ENCODE measurements at regions not wholly inside any gene's neighbourhood (a gene's known extent, or its start where the extent isn't known, plus 50 kb on each side); places are given as distances from the start of the nearest gene placed in this dataset.

GRCh38 chr5:143947313-143947712 lies 135.4 kb downstream of the HMHB1 start:
- Histone ChIP-seq H3K9me3 (ENCODE audit: control insufficient read depth, insufficient read depth, low read length) (no peaks in the 10 kb centered on the region; the same call in 1 of the 2 replicates), H3K9ac (ENCODE audit: low read depth, low read length) (no peak overlapping the region), H3K36me3 (ENCODE audit: insufficient read depth, low read length) (no peaks in the 10 kb centered on the region), H3K4me1 (ENCODE audit: insufficient read depth, low read length) (no peaks in the 10 kb centered on the region)

GRCh38 chr5:143952809-143953208 lies 140.8 kb downstream of the HMHB1 start:
- no peaks in the 10 kb centered on the region for H3K9me3 ChIP-seq (ENCODE audit: control insufficient read depth, insufficient read depth, low read length)
- no peak overlapping the region for H3K9ac ChIP-seq (ENCODE audit: low read depth, low read length)
- H3K4me1 ChIP-seq (ENCODE audit: insufficient read depth, low read length) = peaks cover 5% of the 10 kb centered on the region; the same call in 1 of the 2 replicates
- H3K36me3 ChIP-seq (ENCODE audit: insufficient read depth, low read length) = no peaks in the 10 kb centered on the region

DNA sequence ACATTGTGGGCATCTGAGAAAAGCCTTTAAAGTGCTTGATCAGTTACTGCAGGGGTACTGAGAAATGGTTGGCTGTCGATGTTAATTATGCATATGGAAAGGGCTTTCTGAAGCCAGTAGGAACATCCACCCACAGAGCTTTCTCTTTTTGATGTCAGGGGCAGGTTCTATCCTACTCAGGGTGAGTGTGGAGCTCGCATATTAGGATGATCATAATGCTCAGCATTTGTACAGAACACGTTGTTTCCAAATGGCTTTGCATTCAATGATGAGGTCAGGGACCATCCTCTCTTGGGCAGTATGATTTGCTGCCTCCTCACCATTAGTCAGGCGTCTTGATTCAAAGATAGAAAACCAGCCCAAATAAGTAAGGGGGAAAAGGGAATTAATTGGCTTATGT lies 141.9 kb downstream of the HMHB1 start:
- no peaks in the 10 kb centered on the region for H3K36me3 ChIP-seq (ENCODE audit: insufficient read depth, low read length)
- H3K4me1 ChIP-seq (ENCODE audit: insufficient read depth, low read length) = peaks cover 5% of the 10 kb centered on the region; the same call in 1 of the 2 replicates
- no peak overlapping the region for H3K9ac ChIP-seq (ENCODE audit: low read depth, low read length)
- H3K9me3 ChIP-seq (ENCODE audit: control insufficient read depth, insufficient read depth, low read length) = no peaks in the 10 kb centered on the region

DNA sequence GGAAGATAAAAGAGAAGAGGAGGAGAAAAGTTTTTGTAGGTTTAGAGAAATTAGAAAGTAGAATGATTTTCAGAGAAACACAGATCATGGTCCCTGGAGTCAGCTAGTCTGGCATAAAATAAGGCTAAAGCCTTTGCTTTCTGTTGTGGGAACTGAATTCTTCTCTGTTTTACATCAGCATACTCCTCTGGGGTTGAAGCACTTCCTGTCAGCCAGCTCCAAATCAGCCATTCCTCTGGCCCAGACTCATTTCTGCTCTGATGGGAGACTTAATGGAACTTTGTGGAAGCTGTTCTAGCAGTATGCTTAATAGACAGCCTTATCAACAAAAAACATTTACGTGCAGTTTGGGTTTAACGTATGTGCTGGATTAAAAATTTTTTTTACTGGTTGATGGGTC lies 143.2 kb downstream of the HMHB1 start:
- no peak overlapping the region for H3K9ac ChIP-seq (ENCODE audit: low read depth, low read length)
- H3K9me3 ChIP-seq (ENCODE audit: control insufficient read depth, insufficient read depth, low read length) = no peaks in the 10 kb centered on the region
- H3K36me3 ChIP-seq (ENCODE audit: insufficient read depth, low read length) = no peaks in the 10 kb centered on the region
- peaks cover 5% of the 10 kb centered on the region; the same call in 1 of the 2 replicates for H3K4me1 ChIP-seq (ENCODE audit: insufficient read depth, low read length)

DNA sequence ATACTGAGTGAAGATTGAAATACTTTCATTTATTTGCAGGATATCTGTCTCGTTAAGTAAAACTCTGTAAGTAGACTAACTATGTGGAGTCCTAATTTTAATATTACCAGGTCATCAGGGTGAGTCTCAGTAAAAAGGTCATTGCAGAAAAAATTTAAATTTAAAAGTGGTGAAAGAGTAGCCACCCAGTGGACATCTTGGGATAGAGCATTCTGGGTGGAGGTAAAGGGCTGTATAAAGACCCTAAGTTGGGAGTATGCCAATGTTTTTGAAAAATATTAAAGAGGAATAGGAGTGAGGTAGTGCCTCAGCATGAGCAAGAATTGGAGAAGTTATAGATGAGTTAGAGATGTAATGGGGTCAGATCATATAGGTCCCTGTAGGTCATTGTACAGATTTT lies 145.5 kb downstream of the HMHB1 start:
- H3K9ac ChIP-seq (ENCODE audit: low read depth, low read length) = no peak overlapping the region
- H3K9me3 ChIP-seq (ENCODE audit: control insufficient read depth, insufficient read depth, low read length) = no peaks in the 10 kb centered on the region
- peaks cover 5% of the 10 kb centered on the region; the same call in 1 of the 2 replicates for H3K4me1 ChIP-seq (ENCODE audit: insufficient read depth, low read length)
- no peaks in the 10 kb centered on the region for H3K36me3 ChIP-seq (ENCODE audit: insufficient read depth, low read length)

- H3K9me3 ChIP-seq (ENCODE audit: control insufficient read depth, insufficient read depth, low read length) = no peaks in the 10 kb centered on the region
- H3K36me3 ChIP-seq (ENCODE audit: insufficient read depth, low read length) = no peaks in the 10 kb centered on the region
- peaks cover 6% of the 10 kb centered on the region; the same call in 1 of the 2 replicates for H3K4me1 ChIP-seq (ENCODE audit: insufficient read depth, low read length)
- H3K9ac ChIP-seq (ENCODE audit: low read depth, low read length) = no peak overlapping the region
Measured at GRCh38 chr5:143962201-143962600, 150.2 kb downstream of the HMHB1 start.

- Histone ChIP-seq H3K36me3 (ENCODE audit: insufficient read depth, low read length) (no peaks in the 10 kb centered on the region), H3K4me1 (ENCODE audit: insufficient read depth, low read length) (peaks cover 6% of the 10 kb centered on the region; the same call in 1 of the 2 replicates)
Measured at GRCh38 chr5:143964919-143965318, 153.0 kb downstream of the HMHB1 start.

GRCh38 chr5:143966280-143966679 lies 154.3 kb downstream of the HMHB1 start:
- H3K36me3 ChIP-seq (ENCODE audit: insufficient read depth, low read length) = no peaks in the 10 kb centered on the region
- no peak overlapping the region for H3K9ac ChIP-seq (ENCODE audit: low read depth, low read length)
- peaks cover 6% of the 10 kb centered on the region; the same call in 1 of the 2 replicates for H3K4me1 ChIP-seq (ENCODE audit: insufficient read depth, low read length)
- H3K9me3 ChIP-seq (ENCODE audit: control insufficient read depth, insufficient read depth, low read length) = no peaks in the 10 kb centered on the region

More at GRCh38 chr5:143964919-143965318, 153.0 kb downstream of the HMHB1 start:
- Histone ChIP-seq H3K9ac (ENCODE audit: low read depth, low read length) (no peak overlapping the region), H3K9me3 (ENCODE audit: control insufficient read depth, insufficient read depth, low read length) (no peaks in the 10 kb centered on the region)

DNA sequence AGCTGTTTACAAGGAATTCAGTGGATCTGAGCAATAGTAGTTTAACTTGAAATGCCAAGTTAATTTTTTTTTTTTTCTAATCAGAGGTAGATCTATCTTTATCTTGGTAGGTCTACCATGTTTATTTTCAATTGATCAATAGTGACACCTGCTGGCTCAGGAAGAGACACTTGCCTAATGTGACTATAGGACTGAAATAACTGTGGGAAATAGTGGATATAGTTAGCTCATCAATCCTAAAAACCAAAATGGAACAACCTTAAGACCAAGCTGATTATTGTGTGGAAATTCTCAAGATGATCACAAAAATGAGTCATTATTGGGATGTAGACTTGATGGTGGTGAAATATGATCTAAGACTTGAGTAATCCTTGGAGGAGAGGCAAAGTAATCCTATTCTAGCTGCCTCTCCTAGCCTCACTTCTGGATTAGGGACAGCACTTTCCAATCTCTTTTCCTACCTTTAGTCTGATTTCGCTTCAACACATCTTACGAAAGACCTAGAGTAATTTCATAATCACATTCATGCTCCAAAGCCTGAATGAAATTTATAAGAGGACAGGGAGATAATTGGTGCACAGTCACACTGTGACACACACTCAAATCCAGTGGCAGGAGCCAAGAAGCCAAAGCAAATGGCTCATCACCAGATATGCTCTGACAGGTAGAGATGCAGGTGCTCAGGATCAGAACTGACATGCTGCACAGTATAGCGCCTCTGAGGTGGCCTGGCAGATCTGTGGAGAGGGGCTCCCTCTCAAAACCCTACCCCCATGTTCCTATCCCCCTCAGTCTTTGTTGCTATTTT lies 156.3 kb downstream of the HMHB1 start:
- Histone ChIP-seq H3K36me3 (ENCODE audit: insufficient read depth, low read length) (no peaks in the 10 kb centered on the region), H3K9ac (ENCODE audit: low read depth, low read length) (no peak overlapping the region), H3K9me3 (ENCODE audit: control insufficient read depth, insufficient read depth, low read length) (no peaks in the 10 kb centered on the region), H3K4me1 (ENCODE audit: insufficient read depth, low read length) (peaks cover 6% of the 10 kb centered on the region; the same call in 1 of the 2 replicates)

DNA sequence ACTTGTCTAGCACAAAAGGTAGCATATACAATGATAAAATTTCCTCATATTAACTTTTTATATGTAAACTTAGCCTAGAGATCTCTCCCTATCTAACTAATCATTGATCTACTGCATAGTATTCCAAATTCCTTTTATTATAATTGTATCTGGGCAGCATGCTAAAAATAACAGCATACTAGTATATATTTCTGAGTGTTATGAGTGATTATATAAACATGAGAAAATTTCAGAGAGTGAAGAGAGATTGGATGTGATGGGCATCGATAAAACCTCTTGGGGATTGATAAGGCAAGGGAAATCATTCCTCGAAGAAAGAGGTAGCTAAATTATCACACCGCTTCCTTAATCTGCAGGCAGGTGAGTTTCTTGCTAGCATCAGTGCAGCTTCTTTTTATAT lies 158.2 kb downstream of the HMHB1 start:
- H3K4me1 ChIP-seq (ENCODE audit: insufficient read depth, low read length) = peaks cover 6% of the 10 kb centered on the region; the same call in 1 of the 2 replicates
- no peaks in the 10 kb centered on the region for H3K9me3 ChIP-seq (ENCODE audit: control insufficient read depth, insufficient read depth, low read length)
- H3K9ac ChIP-seq (ENCODE audit: low read depth, low read length) = no peak overlapping the region
- H3K36me3 ChIP-seq (ENCODE audit: insufficient read depth, low read length) = no peaks in the 10 kb centered on the region

DNA sequence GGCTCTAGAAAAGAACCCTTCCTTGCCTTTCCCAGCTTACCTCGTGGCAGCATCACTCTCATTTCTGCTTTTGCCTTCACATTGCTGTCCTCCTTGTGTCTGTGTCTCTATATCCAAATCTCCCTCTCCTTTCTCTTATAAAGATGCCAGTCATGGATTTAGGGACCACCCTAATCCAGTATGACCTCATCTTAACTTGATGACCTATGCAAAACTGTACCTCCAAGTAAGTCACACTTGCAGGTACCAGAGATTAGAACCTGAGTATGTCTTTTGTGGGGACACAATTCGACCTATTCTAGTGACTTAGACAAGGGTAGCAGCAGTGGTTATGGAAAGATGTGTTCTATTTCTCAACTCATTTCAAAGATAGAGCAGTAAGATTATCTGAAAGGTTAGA lies 160.1 kb downstream of the HMHB1 start:
- Histone ChIP-seq H3K9me3 (ENCODE audit: control insufficient read depth, insufficient read depth, low read length) (no peaks in the 10 kb centered on the region), H3K4me1 (ENCODE audit: insufficient read depth, low read length) (no peaks in the 10 kb centered on the region), H3K36me3 (ENCODE audit: insufficient read depth, low read length) (no peaks in the 10 kb centered on the region), H3K9ac (ENCODE audit: low read depth, low read length) (no peak overlapping the region)

DNA sequence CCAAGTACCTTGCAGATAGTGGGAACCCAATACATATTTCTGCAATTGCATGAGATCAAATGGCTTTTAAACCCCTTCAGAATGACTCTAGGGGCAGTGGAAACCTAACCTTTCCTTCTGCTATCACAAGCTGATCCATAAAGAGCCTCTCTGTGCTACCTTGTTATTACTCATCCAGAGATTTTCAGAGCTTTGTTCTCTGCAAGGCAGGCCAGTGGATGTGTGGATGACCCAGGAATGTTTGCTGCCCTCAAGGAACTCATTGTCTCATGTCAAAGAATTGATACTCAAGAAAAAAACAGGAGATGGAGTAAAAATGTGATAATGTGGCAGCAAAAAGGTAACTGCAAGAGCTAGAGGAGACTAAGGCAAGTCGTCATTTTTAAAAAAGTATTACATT lies 164.1 kb downstream of the HMHB1 start:
- Histone ChIP-seq H3K36me3 (ENCODE audit: insufficient read depth, low read length) (no peaks in the 10 kb centered on the region), H3K9me3 (ENCODE audit: control insufficient read depth, insufficient read depth, low read length) (no peaks in the 10 kb centered on the region), H3K4me1 (ENCODE audit: insufficient read depth, low read length) (no peaks in the 10 kb centered on the region), H3K9ac (ENCODE audit: low read depth, low read length) (no peak overlapping the region)

GRCh38 chr5:143977891-143978461 lies 166.0 kb downstream of the HMHB1 start:
- Histone ChIP-seq H3K9ac (ENCODE audit: low read depth, low read length) (no peak overlapping the region), H3K9me3 (ENCODE audit: control insufficient read depth, insufficient read depth, low read length) (no peaks in the 10 kb centered on the region), H3K36me3 (ENCODE audit: insufficient read depth, low read length) (no peaks in the 10 kb centered on the region), H3K4me1 (ENCODE audit: insufficient read depth, low read length) (no peaks in the 10 kb centered on the region)

- no peaks in the 10 kb centered on the region for H3K36me3 ChIP-seq (ENCODE audit: insufficient read depth, low read length)
- no peaks in the 10 kb centered on the region for H3K4me1 ChIP-seq (ENCODE audit: insufficient read depth, low read length)
- H3K9ac ChIP-seq (ENCODE audit: low read depth, low read length) = no peak overlapping the region
- H3K9me3 ChIP-seq (ENCODE audit: control insufficient read depth, insufficient read depth, low read length) = no peaks in the 10 kb centered on the region
Measured at GRCh38 chr5:143979044-143979690, 167.2 kb downstream of the HMHB1 start.
